Stimulated activated CD8-positive, alpha-beta memory T cell treated with anti-CD3 and anti-CD28 coated beads, Interleukin-4, amount 100 ng/mL, for 48 hours (primary cell): ENCODE measurements at regions not wholly inside any gene's neighbourhood (a gene's known extent, or its start where the extent isn't known, plus 50 kb on each side); places are given as distances from the start of the nearest gene placed in this dataset.
"Not testable (repeated sequence)": the region's sequence is repeated elsewhere in the genome, so short reads cannot be mapped to it uniquely, and the experiment has no call there.

Source experiments
- DNase-seq: peaks from one replicate; pipeline ENCODE4 v3.0.0-alpha.2; 2020

GRCh38 chr5:163185315-163185714 lies 252.1 kb upstream of the CCNG1 start:
- no peak for DNase-seq

GRCh38 chr5:163189023-163189553 lies 248.3 kb upstream of the CCNG1 start:
- DNase-seq: no peak

- DNase-seq: no peak
Observed at GRCh38 chr5:163190283-163190682, 247.1 kb upstream of the CCNG1 start.

DNA sequence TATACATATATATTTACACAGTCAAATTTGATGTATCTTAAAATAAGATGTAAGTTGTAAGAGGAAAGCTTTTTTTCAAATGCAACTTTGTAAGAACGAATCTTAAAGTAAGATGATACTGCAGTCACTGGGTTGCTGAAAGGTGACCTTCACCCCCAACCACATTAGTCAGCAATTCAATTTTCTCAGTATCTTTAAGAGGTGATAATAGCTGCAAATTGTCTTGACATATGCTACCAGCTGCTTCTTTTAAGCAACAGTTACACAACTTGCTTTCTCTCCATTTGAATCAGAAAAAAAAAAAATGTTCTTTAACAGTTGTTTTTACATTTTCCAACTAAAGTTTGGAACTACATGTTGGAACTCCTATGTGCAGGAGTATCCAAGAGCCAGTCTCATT lies 246.6 kb upstream of the CCNG1 start:
- DNase-seq: no peak

DNA sequence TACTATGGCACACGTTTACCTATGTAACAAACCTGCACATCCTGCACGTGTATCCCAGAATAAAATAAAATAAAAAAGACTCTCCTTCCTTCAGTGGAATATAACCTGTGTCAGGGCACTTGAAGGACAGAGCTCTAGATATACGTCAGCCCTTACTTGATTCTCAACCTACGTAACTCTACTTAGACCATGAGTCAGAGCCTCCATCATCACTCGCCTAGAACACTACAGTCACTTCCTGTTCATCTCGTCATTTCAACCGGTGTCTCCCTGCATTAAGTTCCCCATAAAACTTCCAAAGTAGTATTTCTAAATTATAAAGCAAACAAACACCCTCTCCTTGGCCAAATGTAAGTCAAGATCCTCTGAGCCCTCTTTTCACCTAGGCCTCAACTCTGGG lies 243.5 kb upstream of the CCNG1 start:
- DNase-seq: no peak

GRCh38 chr5:163205645-163206044 lies 231.8 kb upstream of the CCNG1 start:
- DNase-seq: no peak

DNA sequence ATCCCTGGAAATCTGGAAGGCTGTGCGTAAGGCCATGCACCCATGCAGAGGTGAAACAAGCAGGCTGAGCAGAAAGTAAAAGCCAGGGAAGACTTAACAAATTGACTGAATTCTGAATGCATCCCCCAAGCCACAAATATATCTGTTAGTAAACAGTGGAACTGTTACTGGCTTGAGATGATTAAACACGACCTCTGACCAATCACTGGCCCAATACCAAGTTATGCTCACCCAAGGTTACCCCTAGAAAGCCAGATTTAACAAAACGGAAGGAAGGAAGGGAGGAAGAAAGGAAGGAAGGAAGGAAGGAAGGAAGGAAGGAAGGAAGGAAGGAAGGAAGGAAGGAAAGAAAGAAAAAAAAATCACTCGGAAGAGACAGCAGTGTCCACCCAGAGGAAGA lies 215.8 kb upstream of the CCNG1 start:
- no peak for DNase-seq

DNA sequence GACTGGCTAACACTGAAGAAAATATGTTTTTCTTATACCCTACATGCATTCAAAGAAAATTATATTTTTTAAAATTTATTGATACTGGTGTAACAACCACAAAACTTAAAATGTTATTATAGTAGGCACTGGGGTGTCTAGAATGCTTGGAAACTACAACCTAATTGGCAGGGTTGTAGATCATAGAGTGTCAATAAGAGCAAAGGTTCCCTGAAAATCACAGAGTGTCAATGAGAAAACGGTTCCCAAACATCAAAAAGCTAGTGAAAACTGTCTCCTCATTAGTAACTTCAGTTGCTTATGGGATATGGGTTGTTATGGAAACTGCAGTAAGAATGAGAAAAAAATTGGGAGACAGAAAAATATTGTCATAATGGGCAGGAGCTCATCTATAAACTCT lies 214.4 kb upstream of the CCNG1 start:
- DNase-seq: no peak

DNA sequence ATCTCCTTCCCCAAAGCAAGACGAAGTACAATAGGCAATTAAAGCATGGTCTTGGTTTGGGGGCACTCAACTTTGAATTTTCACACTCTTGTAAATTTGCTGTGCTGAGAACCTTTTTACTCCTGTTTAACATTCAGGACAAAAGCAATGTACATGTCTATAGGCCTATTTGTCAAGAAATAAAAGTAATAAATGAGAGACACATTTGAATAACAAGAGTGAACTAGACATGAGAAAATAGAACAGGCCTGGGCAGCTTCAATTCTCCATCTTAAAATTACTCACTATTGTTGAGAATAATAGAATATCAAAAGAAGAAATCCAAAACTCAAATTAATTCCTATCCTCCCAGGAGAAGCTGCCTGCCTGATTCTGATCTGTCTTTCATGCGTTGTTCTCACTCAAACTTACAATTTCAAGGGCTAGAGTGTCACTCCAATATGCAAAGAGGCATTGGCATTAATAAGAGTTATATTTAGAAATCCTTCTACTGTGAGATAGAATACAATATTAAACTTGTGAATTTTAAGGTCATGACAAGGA lies 192.9 kb upstream of the CCNG1 start:
- DNase-seq: no peak

- no peak for DNase-seq
Observed at GRCh38 chr5:163245584-163245983, 191.8 kb upstream of the CCNG1 start.

DNA sequence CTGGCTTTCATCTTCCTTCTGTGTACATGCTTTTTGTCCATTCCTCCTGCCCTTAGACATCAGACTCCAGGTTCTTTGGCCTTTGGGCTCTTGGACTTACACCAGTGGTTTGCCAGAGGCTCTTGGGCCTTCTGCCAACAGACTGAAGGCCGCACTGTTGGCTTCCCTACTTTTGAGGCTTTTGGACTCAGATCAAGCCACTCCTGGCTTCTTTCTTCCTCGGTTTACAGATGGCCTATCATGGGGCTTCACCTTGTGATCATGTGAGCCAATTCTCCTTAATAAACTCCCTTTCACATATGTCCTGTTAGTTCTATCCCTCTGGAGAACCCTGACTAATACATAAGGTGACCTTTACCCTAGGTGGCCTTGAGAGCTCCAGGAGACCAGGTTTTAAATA lies 189.1 kb upstream of the CCNG1 start:
- no peak for DNase-seq

GRCh38 chr5:163248871-163249270 lies 188.5 kb upstream of the CCNG1 start:
- DNase-seq: no peak

GRCh38 chr5:163252950-163253349 lies 184.4 kb upstream of the CCNG1 start:
- DNase-seq: no peak

- DNase-seq: no peak
Observed at GRCh38 chr5:163259495-163259894, 177.9 kb upstream of the CCNG1 start.

GRCh38 chr5:163260471-163260870 lies 176.9 kb upstream of the CCNG1 start:
- no peak for DNase-seq

- DNase-seq: no peak
Observed at GRCh38 chr5:163260961-163261360, 176.4 kb upstream of the CCNG1 start.

GRCh38 chr5:163261647-163262269 lies 175.6 kb upstream of the CCNG1 start:
- DNase-seq: no peak

- not testable (repeated sequence) for DNase-seq
Observed at GRCh38 chr5:163266249-163266648, 171.1 kb upstream of the CCNG1 start.

- no peak for DNase-seq
Observed at GRCh38 chr5:163269624-163270023, 167.8 kb upstream of the CCNG1 start.

DNA sequence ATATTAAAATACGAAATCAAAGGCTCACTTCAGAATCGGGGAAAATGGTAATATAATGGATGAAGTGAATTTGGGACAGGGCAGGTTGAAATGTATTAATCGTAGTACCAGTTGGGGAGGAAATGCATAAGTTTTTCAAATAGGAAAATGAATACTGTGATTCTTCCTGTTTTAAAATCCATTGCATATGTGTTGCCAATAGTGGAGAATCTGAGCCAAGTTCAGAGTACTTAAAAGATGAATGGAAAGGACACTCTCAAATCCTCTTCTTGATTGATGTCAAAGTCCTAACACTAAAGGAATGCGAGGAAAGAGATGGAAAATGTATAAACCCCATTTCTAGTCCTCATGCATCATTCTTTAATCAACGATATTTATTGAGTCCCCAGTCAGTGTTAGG lies 160.9 kb upstream of the CCNG1 start:
- no peak for DNase-seq

GRCh38 chr5:163280897-163281296 lies 156.5 kb upstream of the CCNG1 start:
- DNase-seq: not testable (repeated sequence)

GRCh38 chr5:163281512-163281911 lies 155.9 kb upstream of the CCNG1 start:
- no peak for DNase-seq

GRCh38 chr5:163293836-163294235 lies 143.6 kb upstream of the CCNG1 start:
- DNase-seq: no peak

- no peak for DNase-seq
Observed at GRCh38 chr5:163303718-163304117, 133.7 kb upstream of the CCNG1 start.

DNA sequence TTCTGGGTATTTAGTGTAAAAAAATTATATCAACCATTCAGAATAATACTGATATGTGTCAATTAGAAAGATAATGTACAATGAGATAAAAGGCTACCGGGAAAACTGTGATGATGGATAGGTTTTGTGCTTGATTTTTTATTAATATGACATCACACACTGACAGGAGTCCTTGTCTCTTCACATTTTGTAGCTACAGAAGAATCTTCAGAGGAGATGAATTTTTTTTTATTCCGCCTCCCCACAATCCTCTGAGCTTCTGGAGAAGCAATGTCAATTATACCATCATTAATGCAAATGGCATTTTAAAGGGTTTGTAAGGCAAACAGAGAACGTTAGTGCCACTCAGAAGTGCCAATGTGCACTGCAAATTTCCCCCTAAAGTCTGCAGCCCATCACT lies 131.7 kb upstream of the CCNG1 start:
- DNase-seq: no peak
